Effector memory CD4-positive, alpha-beta T cell (primary cell): ENCODE measurements at regions not wholly inside any gene's neighbourhood (a gene's known extent, or its start where the extent isn't known, plus 50 kb on each side); places are given as distances from the start of the nearest gene placed in this dataset.

ENCODE experiments used
- DNase-seq, 3 donors: peaks; one replicate each; pipeline ENCODE4 v3.0.0-alpha.2; 2020
- H3K27ac ChIP-seq: 2 replicates; pipeline ENCODE4 v1.7.0; 2013; ENCODE audit warnings: mild to moderate bottlenecking, low read length, moderate library complexity; ENCODE audit not compliant: insufficient read depth, poor library complexity, severe bottlenecking
- H3K27me3 ChIP-seq: replicated peaks from 2 replicates; pipeline ENCODE4 v1.7.0; 2013; ENCODE audit warnings: mild to moderate bottlenecking, low read length; ENCODE audit not compliant: insufficient read depth, control insufficient read depth, poor library complexity, severe bottlenecking
- H3K36me3 ChIP-seq: 2 replicates; pipeline ENCODE4 v1.7.0; 2013; ENCODE audit warnings: mild to moderate bottlenecking, low read length, moderate library complexity; ENCODE audit not compliant: control insufficient read depth, insufficient read depth
- H3K4me1 ChIP-seq: 2 replicates; pipeline ENCODE4 v1.7.0; 2013; ENCODE audit warnings: low read length, mild to moderate bottlenecking; ENCODE audit not compliant: control insufficient read depth, insufficient read depth, poor library complexity, severe bottlenecking
- H3K4me3 ChIP-seq: 2 replicates; pipeline ENCODE4 v1.7.0; 2013; ENCODE audit warnings: low read length, low read depth, mild to moderate bottlenecking; ENCODE audit not compliant: insufficient read depth, poor library complexity, severe bottlenecking
- H3K9me3 ChIP-seq: 2 replicates; pipeline ENCODE4 v1.7.0; 2013; ENCODE audit warnings: mild to moderate bottlenecking, low read length, moderate library complexity; ENCODE audit not compliant: control insufficient read depth

DNA sequence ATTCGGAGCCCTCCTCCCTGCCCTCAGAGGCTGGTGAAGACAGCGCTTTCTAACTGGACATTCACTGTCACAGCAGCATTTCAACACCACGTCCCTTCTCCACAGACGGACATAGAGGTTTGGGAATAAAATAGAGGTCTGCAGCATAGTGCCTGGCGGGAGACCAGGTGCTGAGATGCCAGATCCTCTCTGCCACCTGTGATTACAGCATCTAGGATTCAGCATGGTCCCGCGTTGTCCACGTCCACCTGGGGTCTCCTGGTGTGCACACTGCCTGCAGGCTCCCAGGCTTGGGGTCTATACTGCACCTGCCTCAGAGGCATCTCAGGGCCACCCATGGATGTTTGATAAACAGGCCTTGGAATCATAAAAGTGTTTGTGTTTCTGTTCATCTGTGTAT, 175.5 kb downstream of the TMEM18 start:
- Histone ChIP-seq H3K4me3 (no peak overlapping the region), H3K4me1 (no peaks in the 10 kb centered on the region), H3K27me3 (no peaks in the 10 kb centered on the region), H3K36me3 (no peaks in the 10 kb centered on the region), H3K9me3 (no peaks in the 10 kb centered on the region), H3K27ac (no peak overlapping the region)
- no peak for DNase-seq

DNA sequence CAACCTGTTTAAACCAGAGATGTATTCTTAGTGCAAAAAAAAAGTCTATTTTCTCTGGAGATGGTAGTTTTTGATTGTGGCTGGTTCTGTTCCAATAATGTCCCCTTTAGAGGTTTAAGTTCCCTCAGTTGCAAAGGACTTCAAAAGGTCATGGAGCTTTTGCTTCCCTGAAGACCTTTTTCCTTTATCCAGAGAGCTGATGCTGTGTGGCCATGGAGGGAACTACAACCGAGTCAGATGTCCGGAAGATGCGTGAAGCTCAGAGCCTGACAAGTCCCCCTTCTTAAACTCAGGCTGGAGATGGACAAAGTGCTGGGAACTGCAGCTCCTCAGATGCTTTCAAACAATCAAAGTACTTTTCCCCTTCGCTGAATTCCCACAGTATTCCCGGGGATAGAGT, 176.1 kb downstream of the TMEM18 start:
- Histone ChIP-seq H3K9me3 (no peaks in the 10 kb centered on the region), H3K36me3 (no peaks in the 10 kb centered on the region), H3K27me3 (no peaks in the 10 kb centered on the region), H3K27ac (no peak overlapping the region), H3K4me1 (no peaks in the 10 kb centered on the region), H3K4me3 (no peak overlapping the region)
- DNase-seq: no peak

DNA sequence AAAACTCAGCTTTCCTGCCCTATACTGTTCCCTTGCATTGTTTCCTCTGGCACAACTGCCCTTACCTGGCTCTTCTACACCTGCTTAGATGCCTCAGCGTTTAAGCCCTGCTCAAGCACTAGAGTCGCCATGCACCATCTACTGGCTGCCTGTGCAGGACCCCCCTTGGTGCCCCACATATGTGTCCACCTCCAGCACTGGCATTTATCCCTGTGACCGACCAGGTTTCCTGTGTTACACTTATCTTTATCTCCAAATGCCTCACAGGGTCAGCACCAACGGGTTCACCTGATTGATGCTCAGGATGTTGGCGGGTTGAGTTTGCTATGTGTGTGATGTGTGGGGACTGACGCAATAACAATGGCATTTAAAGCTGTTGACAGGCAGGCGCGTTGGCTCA, 177.5 kb downstream of the TMEM18 start:
- H3K9me3 ChIP-seq: no peaks in the 10 kb centered on the region
- no peaks in the 10 kb centered on the region for H3K36me3 ChIP-seq
- H3K4me1 ChIP-seq: no peaks in the 10 kb centered on the region
- H3K4me3 ChIP-seq: no peak overlapping the region
- no peaks in the 10 kb centered on the region for H3K27me3 ChIP-seq
- DNase-seq: no peak
- H3K27ac ChIP-seq: no peak overlapping the region

DNA sequence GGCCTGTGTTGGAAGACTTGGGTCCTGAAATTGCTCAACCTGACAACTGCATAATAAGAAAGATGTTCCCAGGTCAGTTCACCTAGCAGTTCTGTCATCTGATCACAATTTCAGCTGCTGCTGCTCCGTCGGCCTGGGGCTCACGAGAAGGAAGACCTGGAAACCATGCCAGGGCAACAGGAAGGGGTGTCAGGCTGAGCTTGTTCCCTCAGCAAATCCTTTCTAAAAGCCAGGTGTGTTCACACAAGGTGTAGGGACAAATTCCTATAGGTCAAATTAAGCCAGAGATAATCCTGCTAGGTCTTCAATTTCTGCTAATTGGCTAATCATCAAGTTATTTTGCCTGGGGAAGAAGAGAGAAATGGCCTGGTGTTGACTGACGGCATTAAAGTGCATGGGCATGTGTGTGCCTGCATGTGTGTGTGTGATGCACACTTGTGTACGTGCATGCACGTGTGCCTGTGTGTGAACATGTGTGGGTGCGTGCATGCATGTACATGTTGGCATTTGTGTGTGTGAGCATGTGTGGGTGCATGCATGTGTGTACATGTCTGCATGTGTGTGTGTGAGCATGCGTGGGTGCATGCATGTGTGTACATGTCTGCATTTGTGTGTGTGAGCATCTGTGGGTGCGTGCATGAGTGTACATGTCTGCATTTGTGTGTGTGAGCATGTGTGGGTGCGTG, 178.6 kb downstream of the TMEM18 start:
- no peaks in the 10 kb centered on the region for H3K9me3 ChIP-seq
- H3K27me3 ChIP-seq: no peaks in the 10 kb centered on the region
- no peak overlapping the region for H3K4me3 ChIP-seq
- no peaks in the 10 kb centered on the region for H3K36me3 ChIP-seq
- H3K27ac ChIP-seq: no peak overlapping the region
- H3K4me1 ChIP-seq: no peaks in the 10 kb centered on the region
- no peak for DNase-seq

DNA sequence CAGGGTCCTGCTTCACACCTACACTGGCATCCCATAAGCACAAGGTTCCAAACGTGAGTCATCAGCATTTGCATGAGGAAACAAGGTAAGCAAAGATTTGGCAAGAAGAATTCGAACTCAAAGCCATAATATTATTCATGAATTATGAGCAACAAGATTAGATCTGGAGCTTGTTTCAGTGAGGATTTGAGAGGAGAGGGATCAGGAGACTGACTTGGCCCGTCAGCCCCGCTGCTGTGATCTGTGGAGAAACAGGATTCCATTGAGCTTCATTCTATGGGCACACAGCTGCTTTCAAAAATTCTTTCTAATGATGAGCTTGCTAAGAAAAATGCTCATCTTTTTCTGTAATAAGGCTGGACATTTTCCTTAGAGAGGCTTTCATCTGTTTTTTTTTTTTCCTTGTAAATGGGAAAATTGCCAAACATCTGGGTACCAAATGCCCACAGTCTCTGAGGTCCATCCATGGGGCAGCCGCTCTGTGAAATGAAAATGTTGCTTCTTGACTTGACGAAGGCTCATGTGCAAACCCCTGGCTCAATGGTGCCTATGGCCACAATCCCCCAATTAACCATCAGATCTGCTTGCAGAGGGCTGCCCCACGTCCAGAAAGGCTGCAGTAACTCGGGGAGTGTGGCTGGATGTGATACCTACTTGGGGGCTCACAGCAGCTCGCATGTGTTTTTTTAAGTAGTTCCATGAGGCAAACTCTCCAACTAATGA, 179.3 kb downstream of the TMEM18 start:
- Histone ChIP-seq H3K4me3 (no peak overlapping the region), H3K27ac (no peak overlapping the region), H3K9me3 (no peaks in the 10 kb centered on the region), H3K27me3 (no peaks in the 10 kb centered on the region), H3K36me3 (no peaks in the 10 kb centered on the region), H3K4me1 (no peaks in the 10 kb centered on the region)
- DNase-seq: no peak

DNA sequence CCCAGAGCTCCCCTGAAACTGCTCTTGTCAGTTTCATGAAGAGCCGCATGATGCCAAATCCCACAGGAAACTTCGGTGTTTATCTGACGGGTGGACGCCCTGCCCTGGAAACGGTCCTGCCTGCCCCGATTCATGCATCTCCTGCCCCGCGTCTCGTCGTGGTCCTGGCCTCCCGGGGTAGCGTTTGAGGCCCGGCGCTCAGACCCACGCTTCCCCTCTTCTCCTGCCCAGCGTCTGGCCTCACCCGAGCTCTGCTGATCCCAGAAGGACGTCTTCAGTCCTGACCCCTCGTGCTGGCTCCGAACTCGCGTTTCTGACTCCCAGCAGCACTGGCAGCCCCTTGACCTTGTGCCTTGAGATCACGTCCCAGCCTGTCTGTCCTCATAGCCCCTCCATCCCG, 180.5 kb downstream of the TMEM18 start:
- Histone ChIP-seq H3K27me3 (no peaks in the 10 kb centered on the region), H3K4me1 (no peaks in the 10 kb centered on the region), H3K9me3 (no peaks in the 10 kb centered on the region), H3K36me3 (no peaks in the 10 kb centered on the region), H3K27ac (no peak overlapping the region), H3K4me3 (no peak overlapping the region)
- no peak for DNase-seq

DNA sequence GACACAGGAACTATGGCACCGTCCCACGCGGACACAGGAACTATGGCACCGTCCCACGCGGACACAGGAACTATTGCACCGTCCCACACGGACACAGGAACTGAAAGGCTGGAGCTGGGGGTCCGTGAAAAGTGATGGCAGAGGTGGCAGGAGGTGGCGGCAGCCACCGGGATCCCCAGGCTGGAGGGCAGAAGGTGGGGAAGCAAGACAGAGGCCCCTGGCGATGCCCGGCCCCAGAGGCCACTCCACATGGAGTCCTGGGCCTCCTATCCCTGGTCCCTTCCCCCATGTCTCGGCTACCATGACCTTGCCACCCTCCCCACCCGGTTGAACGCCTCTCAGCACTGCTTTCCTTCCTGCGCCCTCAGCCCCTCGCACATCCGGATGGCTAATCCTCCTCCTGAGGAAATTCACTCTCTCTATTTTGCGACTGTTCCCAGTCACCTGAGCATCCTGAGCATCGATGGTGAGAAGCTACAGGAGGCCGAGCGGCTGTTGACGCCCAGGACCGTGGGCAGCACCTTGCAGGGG, 181.4 kb downstream of the TMEM18 start:
- H3K36me3 ChIP-seq: no peaks in the 10 kb centered on the region
- H3K9me3 ChIP-seq: no peaks in the 10 kb centered on the region
- H3K4me1 ChIP-seq: no peaks in the 10 kb centered on the region
- no peak overlapping the region for H3K4me3 ChIP-seq
- H3K27me3 ChIP-seq: no peaks in the 10 kb centered on the region
- no peak overlapping the region for H3K27ac ChIP-seq
- no peak for DNase-seq

DNA sequence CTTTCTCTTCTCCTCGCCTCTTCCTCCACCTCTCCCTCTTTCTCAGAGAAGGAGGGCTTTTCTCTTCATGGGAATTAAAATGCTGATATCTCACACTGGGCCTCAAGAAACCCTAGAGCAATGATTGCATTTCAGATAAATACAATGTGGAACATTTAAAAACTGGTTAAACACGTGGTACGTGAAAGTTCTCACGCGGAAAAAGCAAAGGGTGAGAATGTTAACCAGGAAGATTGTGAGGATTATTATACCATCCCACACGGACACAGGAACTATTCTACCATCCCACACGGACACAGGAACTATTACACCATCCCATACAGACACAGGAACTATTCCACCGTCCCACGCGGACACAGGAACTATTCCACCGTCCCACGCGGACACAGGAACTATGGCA, 182.4 kb downstream of the TMEM18 start:
- Histone ChIP-seq H3K27me3 (no peaks in the 10 kb centered on the region), H3K4me3 (no peak overlapping the region), H3K9me3 (no peaks in the 10 kb centered on the region), H3K4me1 (no peaks in the 10 kb centered on the region), H3K36me3 (no peaks in the 10 kb centered on the region), H3K27ac (no peak overlapping the region)
- no peak for DNase-seq

DNA sequence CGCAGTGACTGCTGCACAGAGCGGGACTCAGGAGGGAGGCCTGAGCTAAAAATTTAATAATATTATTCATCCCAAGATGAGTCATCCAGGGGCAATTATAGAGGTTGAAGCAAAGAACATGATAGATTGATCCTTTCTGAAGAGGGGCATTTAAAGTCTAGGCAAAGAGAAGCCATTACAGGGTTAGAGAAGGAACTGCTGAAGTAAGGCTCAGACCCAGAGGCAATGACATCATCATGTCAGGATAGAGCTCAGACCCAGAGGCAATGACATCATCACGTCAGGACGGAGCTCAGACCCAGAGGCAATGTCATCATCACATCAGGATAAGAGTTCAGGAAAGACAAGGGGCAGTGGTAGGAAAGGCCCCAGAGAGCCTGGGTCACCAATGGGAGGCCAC, 184.0 kb downstream of the TMEM18 start:
- Histone ChIP-seq H3K27ac (no peak overlapping the region), H3K27me3 (no peaks in the 10 kb centered on the region), H3K4me3 (no peak overlapping the region), H3K9me3 (no peaks in the 10 kb centered on the region), H3K36me3 (no peaks in the 10 kb centered on the region), H3K4me1 (no peaks in the 10 kb centered on the region)
- no peak for DNase-seq

DNA sequence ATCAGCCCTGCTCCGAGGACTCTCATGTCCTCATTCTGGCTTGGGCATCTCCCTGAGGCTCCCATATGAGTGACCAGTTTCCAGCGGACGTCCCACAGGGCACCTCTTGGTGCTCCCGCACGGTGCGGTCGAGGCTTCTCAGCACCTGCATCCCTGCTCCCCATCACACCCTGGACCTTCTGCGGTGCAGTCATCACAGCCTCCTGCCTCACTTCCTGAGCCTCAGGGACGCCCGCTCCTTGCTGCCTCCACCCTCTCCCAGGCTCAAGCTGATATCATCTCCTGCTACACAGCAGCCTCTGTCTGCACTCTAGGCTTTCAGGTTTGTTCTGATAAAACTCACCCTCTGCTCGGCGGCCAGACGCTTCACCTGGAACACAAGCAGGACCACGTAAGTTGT, 185.0 kb downstream of the TMEM18 start:
- Histone ChIP-seq H3K36me3 (no peaks in the 10 kb centered on the region), H3K27me3 (no peaks in the 10 kb centered on the region), H3K27ac (no peak overlapping the region), H3K4me1 (no peaks in the 10 kb centered on the region), H3K9me3 (no peaks in the 10 kb centered on the region), H3K4me3 (no peak overlapping the region)
- DNase-seq: no peak
